ENCODE measurements at regions not wholly inside any gene's neighbourhood (a gene's known extent, or its start where the extent isn't known, plus 50 kb on each side); places are given as distances from the start of the nearest gene placed in this dataset.
"Not testable (repeated sequence)": the region's sequence is repeated elsewhere in the genome, so short reads cannot be mapped to it uniquely, and the experiment has no call there.

- no peak for DNase-seq
Observed at GRCh38 chr9:75289332-75289731, 201.0 kb downstream of the OSTF1 start.

GRCh38 chr9:75299324-75299723 is 211.0 kb downstream of the OSTF1 start:
- DNase-seq: no peak

GRCh38 chr9:75333624-75334023 is 245.3 kb downstream of the OSTF1 start:
- no peak for DNase-seq

GRCh38 chr9:75358846-75359245 is 270.5 kb downstream of the OSTF1 start:
- no peak for DNase-seq

GRCh38 chr9:75359638-75360037 is 271.3 kb downstream of the OSTF1 start:
- no peak for DNase-seq

- no peak for DNase-seq
Observed at GRCh38 chr9:75360252-75360651, 271.9 kb downstream of the OSTF1 start.

GRCh38 chr9:75362446-75362845 is 274.1 kb downstream of the OSTF1 start:
- DNase-seq: not testable (repeated sequence)

DNA sequence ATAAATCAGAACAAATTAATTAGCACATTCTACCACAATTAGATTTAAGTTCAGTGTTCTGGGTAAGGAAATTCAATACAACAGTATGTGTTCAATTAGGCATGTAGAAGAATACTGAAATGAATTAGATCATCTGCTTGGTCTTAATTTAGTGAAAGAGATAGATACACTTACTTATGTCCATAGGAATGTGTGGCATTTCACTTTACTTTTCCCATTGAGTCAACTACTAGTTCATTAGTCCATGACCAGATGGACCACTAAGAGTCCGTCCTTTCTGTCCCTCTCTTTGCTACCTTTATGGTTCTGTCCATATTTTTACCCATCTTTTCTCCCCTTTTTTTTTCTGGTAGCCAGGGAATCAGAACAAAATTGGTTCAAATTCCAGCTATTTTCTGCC is 276.9 kb downstream of the OSTF1 start:
- DNase-seq: no peak

DNA sequence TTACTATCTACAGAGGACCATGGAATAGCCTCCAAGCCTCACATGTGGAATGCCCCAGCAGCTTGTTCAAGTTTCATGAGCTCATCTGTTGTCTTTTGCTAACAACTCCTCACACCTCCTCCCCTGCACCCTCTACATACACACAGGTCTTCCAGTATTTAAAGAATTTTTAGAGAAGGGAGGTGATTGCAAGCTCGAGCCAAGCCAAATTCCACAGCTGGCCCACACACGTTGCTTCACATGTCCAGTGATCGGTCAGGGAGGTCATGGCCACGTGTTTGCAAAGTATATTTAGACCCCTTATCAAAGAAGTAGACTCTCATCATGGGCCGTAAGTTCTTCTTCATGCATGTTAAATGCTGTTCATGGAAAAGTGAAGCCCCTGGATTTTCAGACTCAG is 281.7 kb downstream of the OSTF1 start:
- no peak for DNase-seq

GRCh38 chr9:75372499-75373268 is 284.4 kb downstream of the OSTF1 start:
- DNase-seq: no peak

DNA sequence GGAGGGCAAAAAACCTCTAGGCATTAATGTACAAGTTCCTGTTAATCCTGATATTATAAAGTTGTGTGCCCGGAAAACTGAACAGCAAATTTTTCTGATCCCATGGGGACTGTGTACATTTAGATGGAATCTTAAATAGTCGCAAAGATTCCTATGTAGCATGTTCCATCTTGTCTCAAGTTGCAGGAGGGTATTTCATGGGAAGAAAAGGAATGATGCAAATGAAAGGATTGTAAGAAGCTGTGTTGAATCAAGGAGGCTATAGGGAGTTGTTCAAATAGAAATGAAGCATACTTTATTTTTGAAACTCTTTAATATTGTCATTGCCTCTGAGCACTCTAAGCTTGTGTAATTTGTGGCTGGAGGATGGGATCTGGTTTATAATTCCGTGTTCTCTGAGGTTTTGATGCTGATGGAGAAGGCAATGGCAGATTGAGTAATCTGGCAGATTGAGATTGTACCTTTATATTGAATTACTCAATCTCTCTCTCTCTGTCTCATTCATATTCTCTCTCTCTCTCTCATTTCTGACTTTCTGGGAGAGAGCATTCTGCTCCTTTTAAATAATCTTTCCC is 288.5 kb downstream of the OSTF1 start:
- DNase-seq: no peak

GRCh38 chr9:75378036-75378435 is 289.7 kb downstream of the OSTF1 start:
- DNase-seq: no peak

DNA sequence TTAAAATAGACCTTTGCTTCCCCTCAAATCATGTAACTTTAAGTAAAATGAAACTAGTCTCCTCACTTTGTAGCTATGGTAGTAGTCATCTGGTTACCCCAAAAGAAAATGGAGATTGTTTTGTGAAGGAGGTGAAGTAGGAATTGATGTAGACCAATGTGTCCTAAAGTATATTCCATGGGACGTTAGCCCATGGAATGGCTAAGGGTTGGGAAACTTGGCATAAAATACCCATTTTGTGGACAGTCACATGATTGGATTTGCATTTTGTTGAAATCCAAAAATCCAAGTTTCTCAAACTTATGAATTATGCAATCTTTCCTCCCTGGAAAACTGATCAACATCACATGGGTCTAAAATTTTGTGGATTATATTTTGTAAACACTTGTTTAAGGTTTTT is 290.6 kb downstream of the OSTF1 start:
- no peak for DNase-seq

GRCh38 chr9:75382126-75382525 is 293.8 kb downstream of the OSTF1 start:
- DNase-seq: no peak

DNA sequence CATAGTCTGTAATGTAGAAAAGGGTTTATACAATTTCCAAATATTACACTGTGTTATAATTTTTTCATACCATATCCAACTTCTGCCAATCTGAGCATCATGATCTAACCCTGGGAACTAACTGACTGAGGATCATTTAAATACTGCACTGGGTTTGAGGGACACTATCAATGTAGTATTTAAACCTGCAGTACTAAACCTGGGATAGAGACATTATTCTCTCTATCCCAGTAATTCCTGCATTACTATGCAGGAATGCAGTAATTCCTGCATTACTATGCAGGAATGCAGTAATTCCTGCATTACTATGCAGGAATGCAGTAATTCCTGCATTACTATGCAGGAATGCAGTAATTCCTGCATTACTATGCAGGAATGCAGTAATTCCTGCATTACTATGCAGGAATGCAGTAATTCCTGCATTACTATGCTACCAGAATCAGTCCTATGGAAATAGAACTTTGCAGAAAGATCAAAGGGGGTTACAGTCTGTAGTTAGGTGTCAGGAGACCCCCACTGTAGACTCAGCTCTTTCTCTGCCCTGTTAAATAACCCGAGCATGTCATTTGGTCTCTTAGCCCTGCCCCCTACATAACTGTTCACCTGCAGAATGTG is 295.2 kb downstream of the OSTF1 start:
- DNase-seq: not testable (repeated sequence)

DNA sequence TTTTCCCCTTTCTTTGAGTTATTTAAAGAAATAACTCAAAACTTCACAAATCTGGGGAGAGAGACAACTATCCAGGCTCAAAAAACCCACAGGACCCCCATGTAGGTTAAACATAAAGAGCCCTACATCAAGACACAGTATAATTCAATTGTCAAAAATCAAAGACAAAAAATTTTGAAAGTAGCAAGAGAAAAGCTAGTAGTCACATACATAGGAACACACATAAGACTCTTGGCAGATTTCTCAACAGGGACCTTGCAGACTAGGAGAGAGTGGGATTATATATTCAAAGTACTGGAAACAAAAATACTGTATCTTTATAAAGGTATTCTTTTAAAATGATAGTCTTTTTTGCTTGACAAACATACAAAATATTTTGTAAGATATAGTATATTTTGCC is 296.9 kb downstream of the OSTF1 start:
- DNase-seq: no peak

DNA sequence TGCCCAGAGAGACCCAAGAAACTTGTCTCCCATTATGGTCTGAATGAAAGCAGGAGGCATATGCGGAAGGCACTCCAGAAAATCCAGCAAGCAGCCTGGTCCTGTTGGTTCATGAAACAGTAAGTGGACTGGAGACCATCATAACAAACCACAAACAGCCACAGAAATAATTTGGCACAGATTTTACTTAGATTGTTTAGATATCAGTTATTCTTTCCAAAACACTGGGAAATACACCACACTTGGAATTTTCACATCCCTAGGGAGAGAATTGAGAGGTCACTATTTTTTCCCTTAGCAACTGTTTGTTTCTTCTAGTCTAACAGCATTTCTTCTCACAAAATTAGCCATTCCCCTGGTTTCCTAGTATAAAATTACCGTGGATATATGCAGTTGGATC is 300.8 kb downstream of the OSTF1 start:
- no peak for DNase-seq

GRCh38 chr9:75390951-75391350 is 302.6 kb downstream of the OSTF1 start:
- no peak for DNase-seq

- DNase-seq: no peak
Observed at GRCh38 chr9:75391497-75391896, 303.2 kb downstream of the OSTF1 start.

- DNase-seq: no peak
Observed at GRCh38 chr9:75395336-75395735, 307.0 kb downstream of the OSTF1 start.

DNA sequence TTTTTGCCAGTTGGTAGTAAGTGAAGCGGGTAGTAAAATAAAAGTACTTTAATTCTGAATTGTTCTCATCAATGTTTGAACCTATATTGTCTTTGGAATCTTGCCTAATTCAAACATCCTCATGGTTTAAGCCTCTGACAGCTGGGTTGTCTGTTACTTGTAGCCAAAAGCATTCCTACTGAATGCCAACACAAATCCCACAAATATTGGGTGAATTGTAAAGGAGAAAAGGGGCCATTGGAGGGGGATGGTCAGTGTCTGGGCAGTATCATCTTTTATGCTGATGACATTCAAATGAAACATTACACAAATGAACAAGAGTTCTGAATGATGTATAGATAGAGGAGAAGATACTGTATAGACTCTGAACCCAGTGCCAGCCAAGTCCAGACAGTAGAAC is 309.5 kb downstream of the OSTF1 start:
- no peak for DNase-seq

DNA sequence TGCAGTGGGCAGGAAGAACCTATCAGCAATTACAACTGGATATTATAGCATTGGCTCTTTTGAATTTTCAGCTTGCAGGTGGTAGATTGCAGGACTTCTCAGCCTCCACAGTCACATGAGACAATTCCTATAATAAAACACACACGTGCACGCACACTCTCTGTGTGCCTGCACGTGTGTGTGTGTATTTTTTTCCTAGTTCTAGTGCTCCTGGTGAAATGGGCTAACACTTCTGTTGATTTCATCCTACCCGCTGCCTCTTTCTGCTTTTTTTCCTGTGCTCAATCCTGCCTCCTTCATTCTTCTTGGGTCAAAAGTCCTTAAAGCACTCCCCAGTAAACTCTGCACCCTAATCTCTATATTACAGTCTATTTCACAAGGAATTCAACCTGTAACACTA is 320.1 kb downstream of the OSTF1 start:
- no peak for DNase-seq

GRCh38 chr9:75410405-75410804 is 322.1 kb downstream of the OSTF1 start:
- DNase-seq: no peak

DNA sequence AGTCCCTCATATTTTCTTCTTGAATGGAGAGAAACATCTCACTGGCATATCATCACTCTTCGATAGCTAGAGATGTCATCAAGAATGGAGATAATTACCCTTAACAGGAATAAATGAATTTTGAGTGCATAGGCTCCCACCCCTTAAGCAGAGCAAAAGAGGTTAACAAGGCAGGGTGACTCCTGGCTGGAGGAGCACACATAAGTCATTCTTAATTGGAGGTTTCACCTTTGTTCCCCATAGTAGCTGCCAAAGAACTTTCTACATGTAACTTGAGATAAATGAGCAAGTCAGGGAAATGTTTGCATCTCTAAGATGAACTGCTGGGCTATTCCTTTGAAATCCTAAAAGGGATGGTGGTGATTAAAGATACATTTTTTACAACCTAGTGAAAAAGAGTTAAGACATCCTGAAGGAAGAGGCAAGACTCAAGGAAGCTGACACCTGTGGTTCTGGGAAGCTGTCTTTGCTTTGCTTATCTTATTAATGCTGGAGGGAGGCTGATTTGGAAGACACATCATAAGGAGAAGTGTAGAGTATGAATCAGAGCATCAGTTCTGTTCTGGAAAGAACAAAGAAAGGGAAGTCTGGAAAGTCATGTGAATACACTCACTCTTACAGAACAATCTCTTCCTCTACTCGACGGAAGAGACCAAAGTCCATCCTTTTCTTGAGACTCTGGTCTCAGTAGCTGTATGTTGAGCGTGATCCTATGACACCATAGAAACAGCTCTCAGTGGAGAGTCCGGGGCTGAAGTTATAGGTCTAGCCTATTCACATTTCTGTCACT is 326.3 kb downstream of the OSTF1 start:
- no peak for DNase-seq
